T47D (cell line): ENCODE measurements at regions not wholly inside any gene's neighbourhood (a gene's known extent, or its start where the extent isn't known, plus 50 kb on each side); places are given as distances from the start of the nearest gene placed in this dataset.
"Not testable (repeated sequence)": the region's sequence is repeated elsewhere in the genome, so short reads cannot be mapped to it uniquely, and the experiment has no call there.

ENCODE experiments used
- DNase-seq, 2 experiments: peaks; one replicate each; pipeline versions ENCODE4 v3.0.0 to v3.0.0-alpha.2; 2011 to 2012; ENCODE audit warnings: low read depth in 1 of 2, low spot score in 1 of 2
- in situ Hi-C: cut with HindIII; loops from 2 replicates; pipeline ENCODE4 v1.10.0; 2016; ENCODE audit warnings: low sequenced_read_pairs, low pct_unique_long_range_greater_than_20kb

DNA sequence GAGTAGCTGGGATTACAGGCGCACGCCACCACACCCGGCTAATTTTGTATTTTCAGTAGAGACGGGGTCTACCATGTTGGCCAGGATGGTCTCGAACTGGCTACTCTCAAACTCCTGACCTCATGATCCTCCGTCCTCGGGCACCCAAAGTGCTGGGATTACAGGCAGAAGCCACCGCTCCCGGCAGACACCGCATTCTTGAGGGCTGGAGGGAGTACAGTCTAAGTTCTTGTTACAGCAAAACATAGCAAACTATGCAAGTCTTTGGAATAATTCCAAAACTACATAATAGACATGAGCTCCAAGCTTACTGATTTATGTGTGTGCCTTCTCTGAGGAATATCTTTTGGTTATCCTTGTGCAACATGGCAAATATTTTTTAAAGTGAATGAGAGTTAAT lies 299.1 kb upstream of the ZNF658 start:
- peak in 1 of 2 experiments; percentile 3 for DNase-seq
- in situ Hi-C loops: not testable (repeated sequence)

DNA sequence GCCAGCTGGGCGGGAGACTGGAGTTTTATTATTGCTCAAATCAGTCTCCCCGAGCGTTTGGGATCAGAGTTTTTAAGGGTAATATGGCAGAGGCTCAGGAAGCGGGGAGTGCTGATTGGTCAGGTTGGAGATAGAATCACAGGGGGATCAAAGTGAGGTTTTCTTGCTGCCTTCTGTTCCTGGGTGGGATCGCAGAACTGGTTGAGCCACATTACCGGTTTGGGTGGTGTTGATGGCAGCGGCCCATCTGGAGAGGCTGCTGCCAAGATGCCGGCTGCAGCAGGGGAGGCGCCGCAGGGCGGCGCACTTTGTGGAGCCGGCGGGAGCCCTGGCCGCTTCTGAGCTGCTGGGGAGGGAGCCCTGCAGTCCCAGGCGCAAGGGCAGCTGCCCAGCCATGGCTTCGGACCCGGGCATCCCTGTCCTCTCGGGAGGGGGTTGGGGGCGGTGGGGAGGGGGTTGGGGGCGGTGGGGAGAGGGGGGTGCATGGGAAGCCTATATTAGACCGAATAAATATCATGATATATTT lies 268.9 kb upstream of the ZNF658 start:
- in situ Hi-C loops, DNase-seq: not testable (repeated sequence)

DNA sequence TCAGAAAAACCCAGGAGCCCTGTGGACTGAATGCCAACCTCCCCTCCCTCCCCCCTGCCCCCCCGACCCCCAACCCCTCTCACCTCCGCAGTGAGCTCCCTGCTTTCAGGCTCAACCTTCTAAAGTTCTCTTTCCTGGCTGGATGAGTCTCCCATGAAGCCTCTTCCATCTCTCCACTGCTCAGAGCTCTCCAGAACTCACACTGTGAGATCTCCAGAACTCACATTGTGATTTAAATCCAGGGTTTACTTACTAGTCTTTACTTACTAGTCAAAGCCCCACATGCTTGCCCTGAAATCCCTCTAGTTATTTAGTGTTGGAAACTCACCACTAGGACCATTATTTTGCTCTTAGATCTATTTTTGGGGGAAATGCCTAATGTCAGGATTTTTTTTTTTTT lies 252.8 kb upstream of the ZNF658 start:
- DNase-seq, in situ Hi-C loops: not testable (repeated sequence)

DNA sequence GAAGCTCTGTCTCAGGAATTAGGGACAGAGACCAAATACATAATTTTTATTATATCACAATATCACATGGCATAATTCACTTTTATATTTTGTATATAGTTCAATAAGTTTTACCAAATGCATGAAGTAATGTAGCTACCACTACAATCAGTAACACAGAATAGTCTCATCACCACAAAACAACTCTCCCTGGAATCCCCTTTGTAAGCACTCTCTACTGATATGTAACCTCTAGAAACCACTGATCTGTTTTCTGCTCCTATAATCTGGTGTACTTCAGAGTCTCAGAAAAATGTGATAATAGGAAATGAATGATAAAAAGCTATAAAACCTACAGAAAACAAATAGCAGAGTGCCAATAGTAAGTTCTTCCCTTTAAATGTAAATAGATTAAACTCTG lies 210.3 kb upstream of the ZNF658 start:
- DNase-seq, in situ Hi-C loops: not testable (repeated sequence)

DNA sequence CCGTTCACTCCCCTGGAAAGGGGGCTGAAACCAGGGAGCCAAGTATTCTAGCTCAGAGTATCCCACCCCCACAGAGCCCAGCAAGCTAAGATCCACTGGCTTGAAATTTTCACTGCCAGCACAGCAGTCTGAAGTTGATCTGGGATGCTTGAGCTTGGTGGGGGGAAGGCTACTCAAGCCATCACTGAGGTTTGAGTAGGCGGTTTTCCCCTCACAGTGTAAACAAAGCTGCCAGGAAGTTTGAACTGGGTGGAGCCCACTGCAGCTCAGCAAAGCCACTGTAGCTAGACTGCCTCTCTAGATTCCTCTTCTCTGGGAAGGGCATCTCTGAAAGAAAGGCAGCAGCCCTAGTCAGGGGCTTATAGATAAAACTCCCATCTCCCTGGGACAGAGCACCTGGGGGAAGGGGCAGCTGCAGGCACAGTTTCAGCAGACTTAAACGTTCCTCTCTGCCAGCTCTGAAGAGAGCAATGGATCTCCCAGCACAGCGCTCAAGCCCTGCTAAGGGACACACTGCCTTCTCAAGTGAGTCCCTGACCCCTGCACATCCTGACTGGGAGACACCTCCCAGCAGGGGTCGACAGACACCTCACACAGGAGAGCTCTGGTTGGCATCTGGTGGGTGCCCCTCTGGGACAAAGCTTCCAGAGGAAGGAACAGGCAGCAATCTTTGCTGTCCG lies 204.8 kb upstream of the ZNF658 start:
- DNase-seq, in situ Hi-C loops: not testable (repeated sequence)

DNA sequence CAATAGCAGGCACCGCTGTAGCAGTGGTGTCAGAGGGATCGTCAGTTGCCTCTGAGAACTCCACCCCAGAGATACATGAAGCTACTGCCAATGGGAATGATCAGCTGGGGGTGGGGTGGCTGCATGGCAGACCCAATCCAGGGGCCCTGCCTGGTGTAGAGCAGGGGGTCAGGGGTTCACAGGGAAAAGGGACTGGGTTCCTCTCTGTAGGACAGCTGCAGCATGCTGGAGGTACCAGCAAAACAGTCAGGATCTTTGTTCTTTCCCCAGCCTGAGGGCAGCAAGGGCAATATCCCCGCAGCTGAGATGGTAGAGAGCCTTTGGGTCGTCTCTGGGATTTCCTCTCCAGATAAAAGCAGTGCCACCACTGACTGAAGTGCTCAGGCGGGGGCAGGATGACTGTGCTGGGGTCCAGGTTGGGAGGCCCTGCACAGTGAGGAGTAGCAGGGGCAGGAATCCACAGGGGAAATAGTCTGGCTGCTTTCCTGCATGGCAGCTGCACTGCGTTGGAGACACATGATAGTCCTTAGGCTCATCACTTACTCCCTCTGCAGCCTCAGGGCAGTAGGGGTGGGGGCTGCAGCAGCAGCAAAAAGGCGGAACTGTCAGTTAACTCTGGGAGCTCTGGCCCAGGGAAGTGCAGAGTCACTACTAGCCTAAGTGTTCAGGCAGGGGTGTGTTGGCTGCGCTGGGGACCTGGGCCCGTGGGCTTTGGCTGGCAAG lies 203.0 kb upstream of the ZNF658 start:
- in situ Hi-C loops, DNase-seq: not testable (repeated sequence)

DNA sequence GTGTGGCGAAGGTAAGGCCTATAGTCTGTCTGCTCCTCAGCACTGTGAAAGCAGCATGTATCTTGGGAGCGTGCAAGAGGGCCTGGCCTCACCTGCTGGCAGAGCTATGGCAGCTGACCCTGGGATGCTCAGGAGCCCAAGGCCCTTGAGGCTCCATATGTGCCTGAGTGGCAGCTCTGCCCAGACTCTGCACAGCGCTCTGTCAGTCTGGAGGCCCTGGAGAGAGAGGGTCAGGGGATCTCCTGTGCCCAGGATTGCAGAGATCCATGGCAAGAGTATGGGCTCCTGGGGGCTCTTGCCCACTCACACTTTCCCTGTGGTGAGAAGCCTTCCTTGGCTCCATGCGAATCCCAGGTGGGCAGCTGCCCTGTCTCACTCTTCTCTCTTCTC lies 202.5 kb upstream of the ZNF658 start:
- in situ Hi-C loops, DNase-seq: not testable (repeated sequence)

DNA sequence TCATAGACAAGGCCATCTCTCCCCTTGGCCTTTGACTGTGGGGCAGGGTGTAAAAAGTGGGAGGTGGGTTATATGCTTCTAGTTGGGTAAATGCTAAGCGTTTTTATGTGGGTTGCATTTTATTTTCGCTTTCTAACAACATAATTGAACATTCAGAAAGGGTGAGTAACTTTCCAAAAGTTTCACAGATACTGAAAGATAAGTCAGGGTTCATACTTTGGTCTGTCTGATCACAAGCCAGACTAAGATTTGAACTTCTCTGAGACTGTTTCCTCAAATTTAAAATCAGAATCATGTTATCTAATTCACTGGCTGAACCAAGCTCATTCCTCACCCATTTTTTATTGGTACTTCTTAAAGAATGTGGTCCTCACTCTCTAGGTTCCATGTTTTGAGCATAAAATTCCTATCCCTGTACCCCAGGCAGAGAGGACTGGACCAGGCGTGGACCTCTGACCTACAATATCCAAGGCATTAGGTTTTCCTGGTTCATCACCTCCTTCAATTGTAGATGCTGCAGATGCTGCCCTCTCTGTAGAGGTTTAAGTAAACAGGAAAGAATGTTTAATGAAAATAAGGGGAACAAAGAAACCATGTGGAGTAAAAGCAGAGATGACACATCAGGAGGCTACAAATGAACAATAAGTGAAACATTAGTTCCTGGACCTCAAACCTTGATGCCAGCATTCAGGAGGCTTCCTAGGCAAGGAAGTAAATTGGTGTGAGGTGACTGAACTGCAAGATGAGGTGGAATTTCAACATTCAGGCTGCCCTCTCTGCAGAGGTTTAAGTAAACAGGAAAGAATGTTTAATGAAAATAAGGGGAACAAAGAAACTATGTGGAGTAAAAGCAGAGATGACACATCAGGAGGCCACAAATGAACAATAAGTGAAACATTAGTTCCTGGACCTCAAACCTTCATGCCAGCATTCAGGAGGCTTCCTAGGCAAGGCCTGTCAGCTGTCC lies 198.8 kb upstream of the ZNF658 start:
- DNase-seq, in situ Hi-C loops: not testable (repeated sequence)

DNA sequence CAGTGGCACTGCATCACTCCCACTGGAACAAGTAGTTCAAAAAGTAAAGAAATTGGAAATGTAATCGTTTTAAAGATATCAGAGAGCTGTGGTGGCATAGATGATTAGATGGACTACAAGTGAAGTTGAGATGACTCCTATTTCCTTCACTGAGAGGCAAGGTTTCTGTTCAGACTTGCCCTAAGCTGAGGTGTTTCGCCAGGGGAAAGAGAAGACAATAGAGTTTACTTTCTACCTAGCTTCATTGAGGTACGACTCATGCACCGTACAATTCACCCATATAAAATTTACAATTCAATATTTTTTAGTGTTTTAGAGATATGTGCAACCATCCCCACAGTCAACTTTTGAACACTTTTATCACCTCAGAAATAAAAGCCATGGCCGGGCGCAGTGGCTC lies 189.0 kb upstream of the ZNF658 start:
- DNase-seq, in situ Hi-C loops: not testable (repeated sequence)

DNA sequence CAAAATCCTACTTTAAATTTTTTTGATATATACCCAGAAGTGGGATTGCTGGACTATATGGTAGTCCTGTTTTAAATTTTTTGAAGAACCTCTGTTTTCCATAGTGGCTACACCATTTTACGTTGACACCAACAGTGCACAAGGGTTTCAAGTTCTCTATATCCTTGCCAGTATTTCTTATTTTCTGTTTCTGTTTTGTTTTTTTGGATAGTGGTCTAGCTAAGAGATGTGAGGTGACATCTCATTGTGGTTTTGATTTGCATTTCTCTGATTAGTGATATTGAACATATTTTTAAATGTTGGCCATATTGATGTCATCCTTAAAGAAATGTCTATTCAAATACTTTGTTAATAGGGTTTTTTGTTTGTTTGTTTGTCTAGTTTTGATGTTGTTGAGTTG lies 187.7 kb upstream of the ZNF658 start:
- in situ Hi-C loops, DNase-seq: not testable (repeated sequence)

DNA sequence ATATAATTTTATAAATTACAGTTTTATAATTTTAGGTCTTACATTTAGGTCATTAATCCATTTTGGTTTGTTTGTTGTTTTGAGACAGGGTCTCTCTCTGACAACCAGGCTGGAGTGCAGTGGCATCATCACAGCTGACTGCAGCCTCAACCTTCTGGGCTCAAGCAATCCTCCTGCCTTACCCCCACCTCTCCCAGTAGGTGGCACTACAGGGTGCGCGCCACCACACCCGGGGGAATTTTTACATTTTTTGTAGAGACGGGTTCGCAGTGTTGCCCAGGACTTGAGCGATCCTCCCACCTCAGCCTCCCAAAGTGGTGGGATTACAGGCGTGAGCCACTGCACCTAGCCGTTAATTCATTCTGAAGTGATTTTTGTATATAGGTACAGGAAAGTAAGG lies 187.0 kb upstream of the ZNF658 start:
- DNase-seq, in situ Hi-C loops: not testable (repeated sequence)

DNA sequence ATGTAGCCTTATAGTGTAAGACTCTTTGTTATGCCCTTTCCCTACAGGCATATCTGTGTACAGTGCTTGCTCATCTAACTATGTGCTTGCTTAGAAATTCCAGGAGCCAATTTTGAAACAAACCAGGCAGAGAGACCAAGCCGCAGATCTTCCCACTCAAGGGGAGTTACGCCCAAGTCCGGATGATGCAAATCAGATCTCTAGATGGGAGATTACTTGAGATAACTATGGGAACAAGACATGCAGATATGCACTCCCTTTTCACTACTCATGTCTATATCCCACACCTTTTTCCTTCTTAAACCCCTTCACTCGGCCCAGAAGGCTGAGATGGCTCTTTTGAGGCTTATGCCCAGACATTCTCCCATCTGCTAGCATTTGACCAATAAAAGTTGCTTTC lies 179.7 kb upstream of the ZNF658 start:
- in situ Hi-C loops, DNase-seq: not testable (repeated sequence)

DNA sequence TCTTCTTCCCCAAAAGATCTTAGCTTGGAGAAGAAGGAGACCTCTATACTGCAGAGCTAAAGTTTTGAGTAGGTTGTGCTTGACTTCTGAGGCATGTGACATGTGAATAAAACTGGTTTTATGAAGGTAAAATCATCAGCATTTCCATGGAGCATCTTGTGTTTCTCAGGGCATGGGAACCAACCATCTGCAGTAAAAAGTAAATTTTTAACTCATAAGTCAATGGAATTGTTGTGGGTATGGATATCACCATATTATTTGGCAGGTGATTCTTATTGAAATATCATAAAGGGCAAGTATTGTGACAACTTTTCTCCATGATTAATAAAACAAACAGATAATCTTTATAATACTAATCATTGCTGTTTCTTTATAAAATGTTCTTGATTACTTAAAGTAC lies 173.0 kb upstream of the ZNF658 start:
- DNase-seq, in situ Hi-C loops: not testable (repeated sequence)

DNA sequence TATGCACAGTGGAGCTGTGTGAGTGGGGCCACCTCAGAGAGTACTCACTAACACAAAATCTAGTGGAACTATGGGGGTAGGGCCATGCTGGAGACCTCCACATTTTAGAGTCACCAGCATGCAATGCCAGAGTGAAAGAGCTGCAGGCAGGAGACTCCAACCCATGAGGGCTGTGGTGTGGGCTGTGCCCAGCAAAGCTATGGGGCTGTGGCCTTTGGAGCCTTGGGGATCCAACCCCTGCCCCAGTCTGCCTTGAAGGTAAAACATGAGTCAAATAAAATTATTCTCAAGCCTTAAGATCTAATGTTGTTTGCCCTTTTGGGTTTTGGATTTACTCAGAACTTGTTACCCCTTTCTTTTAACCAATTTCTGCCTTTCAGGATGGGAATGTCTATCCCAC lies 163.8 kb upstream of the ZNF658 start:
- in situ Hi-C loops, DNase-seq: not testable (repeated sequence)

DNA sequence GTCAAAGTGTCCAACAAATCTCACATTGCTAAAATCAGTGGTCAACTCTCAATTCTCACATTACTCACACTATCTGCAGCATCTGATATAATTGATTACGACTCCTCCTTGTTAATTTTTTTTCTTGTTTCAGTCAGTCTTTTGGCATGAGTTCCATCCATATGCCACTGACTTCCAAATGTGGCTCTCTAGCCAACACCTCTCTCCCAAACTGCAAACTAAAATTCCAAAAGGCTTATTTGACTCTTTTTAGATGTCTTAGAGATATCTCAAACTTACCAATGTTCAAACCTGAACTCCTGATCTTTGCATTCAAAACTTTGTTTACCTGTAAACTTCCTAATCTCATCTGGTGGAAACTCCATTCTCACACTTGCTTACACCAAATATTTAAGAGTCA lies 162.1 kb upstream of the ZNF658 start:
- DNase-seq, in situ Hi-C loops: not testable (repeated sequence)

DNA sequence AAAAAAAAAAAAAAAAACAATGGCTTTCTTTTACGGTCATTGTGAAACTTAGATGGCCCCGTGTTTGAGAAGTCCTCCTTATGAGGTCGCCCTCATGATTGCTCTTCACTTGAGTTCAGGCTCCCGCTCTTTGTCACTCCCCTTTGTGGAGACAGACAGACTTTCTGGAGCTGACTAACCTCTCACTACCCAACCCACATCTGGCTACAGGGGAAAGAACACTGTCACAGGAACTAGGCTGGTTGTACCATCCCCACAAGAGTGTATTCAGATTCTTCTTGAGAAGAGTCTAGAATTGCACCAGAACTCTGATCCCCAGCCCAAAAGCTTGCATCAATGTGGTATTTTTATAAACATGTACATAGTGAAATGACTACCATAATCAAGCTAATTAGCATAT lies 160.4 kb upstream of the ZNF658 start:
- in situ Hi-C loops, DNase-seq: not testable (repeated sequence)

DNA sequence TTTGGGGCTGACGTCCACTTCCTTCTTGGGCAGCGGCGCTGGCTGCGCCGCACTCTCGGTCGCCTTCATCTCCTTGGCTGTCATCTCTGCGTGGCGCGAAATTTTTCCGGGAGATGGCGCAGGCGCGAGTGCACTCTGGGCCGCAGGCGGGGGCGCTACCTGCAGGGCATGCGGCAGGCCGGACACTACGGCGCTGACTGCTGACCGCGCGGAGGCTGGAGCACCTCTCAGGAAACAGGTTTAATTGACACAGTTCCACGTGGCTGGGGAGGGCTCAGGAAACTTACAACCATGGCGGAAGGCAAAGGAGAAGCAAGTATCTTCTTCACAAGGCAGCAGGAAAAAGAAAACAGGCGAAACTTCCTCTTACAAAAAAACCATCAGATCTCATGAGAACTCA lies 154.7 kb upstream of the ZNF658 start:
- DNase-seq, in situ Hi-C loops: not testable (repeated sequence)
